ENCODE measurements at regions not wholly inside any gene's neighbourhood (a gene's known extent, or its start where the extent isn't known, plus 50 kb on each side); places are given as distances from the start of the nearest gene placed in this dataset.

DNA sequence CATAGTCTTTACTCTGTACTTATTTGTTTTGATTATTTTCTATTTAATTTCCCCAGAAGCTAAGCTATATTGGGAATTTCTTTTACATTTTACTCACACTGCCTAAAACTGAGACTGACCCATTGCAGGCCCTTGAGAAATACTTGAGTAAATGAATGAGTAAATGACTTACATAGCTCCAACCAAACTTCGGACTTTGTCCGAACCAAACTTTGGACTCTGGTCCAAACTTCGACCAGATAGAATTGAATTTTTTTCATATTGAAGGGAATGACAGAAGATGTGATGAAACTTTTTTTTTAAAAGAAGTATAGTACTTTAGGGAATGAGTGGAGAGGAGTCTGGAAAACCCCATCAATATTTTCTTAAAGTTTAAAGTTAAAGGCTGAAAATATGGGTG, 75.6 kb upstream of the MYRIP start:
- Histone ChIP-seq H3K14ac (replicated peaks; ENCODE audit: low read depth, low read length) (no peak overlapping the region), H3K27ac (ENCODE audit: insufficient read depth, low read length) (no peak overlapping the region), H2BK5ac (ENCODE audit: low read depth, low read length, poor library complexity, severe bottlenecking) (no peak overlapping the region), H4K8ac (ENCODE audit: low read depth in 2 of 2, low read length in 2 of 2) (no peak overlapping the region), H3K9me1 (ENCODE audit: insufficient read depth, low read length) (no peaks in the 10 kb centered on the region), H2AK5ac (ENCODE audit: low read depth, low read length) (no peak overlapping the region), H4K5ac (ENCODE audit: low read depth, low read length) (no peak overlapping the region), H3K4me1 (ENCODE audit: control insufficient read depth, insufficient read depth, low read length) (no peaks in the 10 kb centered on the region), H2AFZ (replicated peaks; ENCODE audit: low read length, poor library complexity) (no peak overlapping the region), H3K4me3 (ENCODE audit: insufficient read depth, low read depth, low read length) (no peak overlapping the region), H2AK9ac (replicated peaks; ENCODE audit: low read depth, low read length, poor library complexity) (no peak overlapping the region), H4K91ac (ENCODE audit: insufficient read depth, low read depth, low read length) (no peak overlapping the region), H3K36me3 (ENCODE audit: control insufficient read depth, insufficient read depth, low read length) (no peaks in the 10 kb centered on the region), H3K27me3 (ENCODE audit: control insufficient read depth, insufficient read depth, low read length) (no peaks in the 10 kb centered on the region), H4K20me1 (ENCODE audit: insufficient read depth, low read length) (no peaks in the 10 kb centered on the region), H3K4me2 (ENCODE audit: low read depth, low read length) (no peak overlapping the region), H3K23ac (ENCODE audit: low read depth, low read length) (no peak overlapping the region), H2BK15ac (ENCODE audit: low read depth, low read length) (no peak overlapping the region), H3K18ac (ENCODE audit: low read depth, low read length) (no peak overlapping the region), H3K4ac (ENCODE audit: low read depth, low read length) (no peak overlapping the region), H3K56ac (ENCODE audit: extremely low read depth, insufficient read depth, low read length) (no peak overlapping the region), H2BK120ac (ENCODE audit: low read depth, low read length) (no peak overlapping the region), H2BK20ac (ENCODE audit: low read depth, low read length) (no peak overlapping the region), H3K9me3 (ENCODE audit: control insufficient read depth, insufficient read depth, low read length) (no peaks in the 10 kb centered on the region), H3K79me1 (ENCODE audit: low read depth in 1 of 2, low read length in 2 of 2) (no peaks in the 10 kb centered on the region), H3K9ac (ENCODE audit: low read depth, low read length) (no peak overlapping the region)
- no CpG with 5 or more reads among the region's 3 CpGs for WGBS, 2 experiments (ENCODE audit: extremely low coverage in 2 of 2, insufficient read length in 1 of 2)
- in situ Hi-C loops (cut with MboI; ENCODE audit: low sequenced_read_pairs) = no loop called here
- ChIA-PET CTCF (no interaction called here), POLR2A (ENCODE audit: unreplicated experiment) (no interaction called here)
- no peak for DNase-seq
- no peak for TF ChIP-seq RAD21 (IDR thresholded peaks at IDR 0.05; ENCODE audit: low read length)
- no peak for TF ChIP-seq MXI1 (IDR thresholded peaks at IDR 0.05; ENCODE audit: borderline replicate concordance, low read depth, low read length)
- no peak for TF ChIP-seq NFE2L2 (IDR thresholded peaks at IDR 0.05; ENCODE audit: low read depth, low read length)
- no peak for TF ChIP-seq RCOR1 (IDR thresholded peaks at IDR 0.05; ENCODE audit: insufficient replicate concordance, low read length)
- TF ChIP-seq POLR2A (IDR thresholded peaks at IDR 0.05; ENCODE audit: low read depth, low read length) = no peak
- TF ChIP-seq CHD1 (IDR thresholded peaks at IDR 0.05; ENCODE audit: low read depth, low read length) = no peak
- TF ChIP-seq, protein P1, sequence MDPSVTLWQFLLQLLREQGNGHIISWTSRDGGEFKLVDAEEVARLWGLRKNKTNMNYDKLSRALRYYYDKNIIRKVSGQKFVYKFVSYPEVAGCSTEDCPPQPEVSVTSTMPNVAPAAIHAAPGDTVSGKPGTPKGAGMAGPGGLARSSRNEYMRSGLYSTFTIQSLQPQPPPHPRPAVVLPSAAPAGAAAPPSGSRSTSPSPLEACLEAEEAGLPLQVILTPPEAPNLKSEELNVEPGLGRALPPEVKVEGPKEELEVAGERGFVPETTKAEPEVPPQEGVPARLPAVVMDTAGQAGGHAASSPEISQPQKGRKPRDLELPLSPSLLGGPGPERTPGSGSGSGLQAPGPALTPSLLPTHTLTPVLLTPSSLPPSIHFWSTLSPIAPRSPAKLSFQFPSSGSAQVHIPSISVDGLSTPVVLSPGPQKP (IDR thresholded peaks at IDR 0.05; ENCODE audit: borderline replicate concordance, low read depth, low read length) = no peak
- TF ChIP-seq, protein P2, sequence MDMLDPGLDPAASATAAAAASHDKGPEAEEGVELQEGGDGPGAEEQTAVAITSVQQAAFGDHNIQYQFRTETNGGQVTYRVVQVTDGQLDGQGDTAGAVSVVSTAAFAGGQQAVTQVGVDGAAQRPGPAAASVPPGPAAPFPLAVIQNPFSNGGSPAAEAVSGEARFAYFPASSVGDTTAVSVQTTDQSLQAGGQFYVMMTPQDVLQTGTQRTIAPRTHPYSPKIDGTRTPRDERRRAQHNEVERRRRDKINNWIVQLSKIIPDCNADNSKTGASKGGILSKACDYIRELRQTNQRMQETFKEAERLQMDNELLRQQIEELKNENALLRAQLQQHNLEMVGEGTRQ (IDR thresholded peaks at IDR 0.05; ENCODE audit: low read depth, low read length) = no peak
- TF ChIP-seq BHLHE40 (IDR thresholded peaks at IDR 0.05; ENCODE audit: low read depth, low read length) = no peak
- no peak for TF ChIP-seq RFX5 (IDR thresholded peaks at IDR 0.05; ENCODE audit: low read depth, low read length)
- TF ChIP-seq, protein P3, sequence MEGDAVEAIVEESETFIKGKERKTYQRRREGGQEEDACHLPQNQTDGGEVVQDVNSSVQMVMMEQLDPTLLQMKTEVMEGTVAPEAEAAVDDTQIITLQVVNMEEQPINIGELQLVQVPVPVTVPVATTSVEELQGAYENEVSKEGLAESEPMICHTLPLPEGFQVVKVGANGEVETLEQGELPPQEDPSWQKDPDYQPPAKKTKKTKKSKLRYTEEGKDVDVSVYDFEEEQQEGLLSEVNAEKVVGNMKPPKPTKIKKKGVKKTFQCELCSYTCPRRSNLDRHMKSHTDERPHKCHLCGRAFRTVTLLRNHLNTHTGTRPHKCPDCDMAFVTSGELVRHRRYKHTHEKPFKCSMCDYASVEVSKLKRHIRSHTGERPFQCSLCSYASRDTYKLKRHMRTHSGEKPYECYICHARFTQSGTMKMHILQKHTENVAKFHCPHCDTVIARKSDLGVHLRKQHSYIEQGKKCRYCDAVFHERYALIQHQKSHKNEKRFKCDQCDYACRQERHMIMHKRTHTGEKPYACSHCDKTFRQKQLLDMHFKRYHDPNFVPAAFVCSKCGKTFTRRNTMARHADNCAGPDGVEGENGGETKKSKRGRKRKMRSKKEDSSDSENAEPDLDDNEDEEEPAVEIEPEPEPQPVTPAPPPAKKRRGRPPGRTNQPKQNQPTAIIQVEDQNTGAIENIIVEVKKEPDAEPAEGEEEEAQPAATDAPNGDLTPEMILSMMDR (conservative IDR thresholded peaks at IDR 0.05; ENCODE audit: low read depth, low read length) = no peak
- no peak for TF ChIP-seq CEBPB (IDR thresholded peaks at IDR 0.05; ENCODE audit: low read depth, low read length)
- no peak for TF ChIP-seq MAFK (IDR thresholded peaks at IDR 0.05; ENCODE audit: low read depth, low read length)
- TF ChIP-seq SMC3 (IDR thresholded peaks at IDR 0.05; ENCODE audit: low read depth, low read length) = no peak
- ATAC-seq (ENCODE audit: low read depth) = no peak
- BruUV-seq (replicated peaks) = no TSS peak
- intact Hi-C loops (cut with micrococcal nuclease) = no loop called here
- dilution Hi-C loops (cut with HindIII; ENCODE audit: low sequenced_read_pairs, unreplicated experiment) = no loop called here

All from IMR-90 (cell line).